Transverse colon (tissue), 4 donors: ENCODE measurements at regions not wholly inside any gene's neighbourhood (a gene's known extent, or its start where the extent isn't known, plus 50 kb on each side); places are given as distances from the start of the nearest gene placed in this dataset.

ENCODE experiments used
- CTCF ChIP-seq, 5 experiments: fragments of 200-600 bp in 3 of 5; fragments of 450-650 bp in 2 of 5; sonication (generic) in 3 of 5; IDR thresholded peaks; 1 replicate in 2 of 5; 2 replicates in 3 of 5; pipeline ENCODE4 v1.5.1; 2016 to 2017; ENCODE audit warnings: antibody characterized with exemption in 5 of 5, inconsistent platforms in 3 of 5, mild to moderate bottlenecking in 2 of 5, moderate library complexity in 1 of 5
- POLR2AphosphoS5 ChIP-seq, 3 donors: sonication (generic); formaldehyde crosslinking; IDR thresholded peaks; one replicate each; pipeline ENCODE4 v1.6.1; 2016; ENCODE audit warnings: antibody characterized with exemption in 3 of 3

GRCh38 chr3:24047513-24047912 lies 102.4 kb downstream of the NR1D2 start:
- TF ChIP-seq CTCF (IDR thresholded peaks at IDR 0.05) (no peak), POLR2AphosphoS5 (IDR thresholded peaks at IDR 0.05) (no peak)
